Smooth muscle cell (in vitro differentiated cells): ENCODE measurements at regions not wholly inside any gene's neighbourhood (a gene's known extent, or its start where the extent isn't known, plus 50 kb on each side); places are given as distances from the start of the nearest gene placed in this dataset.
A peak's percentile ranks its signal among the peaks of the same experiment; 100 is the strongest.

Source experiments
- DNase-seq: peaks from one replicate; lab custom pipeline; 2025; ENCODE audit not compliant: unreplicated experiment; lab: John Stamatoyannopoulos, UW
- H2AFZ ChIP-seq: fragments of 200-600 bp; sonication (generic); 2 replicates; pipeline ENCODE4 v1.6.0; 2016; ENCODE audit warnings: antibody characterized with exemption, low read depth, mild to moderate bottlenecking
- H3F3A ChIP-seq: fragments of 200-600 bp; sonication (generic); 2 replicates; pipeline ENCODE4 v1.6.0; 2017; ENCODE audit warnings: antibody characterized with exemption, low read depth
- H3K27ac ChIP-seq: fragments of 200-600 bp; sonication (generic); 2 replicates; pipeline ENCODE4 v1.5.1; 2016; ENCODE audit warnings: low read depth, mild to moderate bottlenecking
- H3K27me3 ChIP-seq: fragments of 200-600 bp; sonication (generic); 2 replicates; pipeline ENCODE4 v1.6.1; 2016; ENCODE audit warnings: low read depth, mild to moderate bottlenecking
- H3K36me3 ChIP-seq: fragments of 200-600 bp; sonication (generic); 2 replicates; pipeline ENCODE4 v1.5.1; 2016; ENCODE audit warnings: low read depth
- H3K4me1 ChIP-seq: fragments of 200-600 bp; sonication (generic); 2 replicates; pipeline ENCODE4 v1.5.1; 2016; ENCODE audit warnings: low read depth
- H3K4me2 ChIP-seq: fragments of 200-600 bp; sonication (generic); 2 replicates; pipeline ENCODE4 v1.6.0; 2016; ENCODE audit warnings: mild to moderate bottlenecking
- H3K4me3 ChIP-seq: fragments of 200-600 bp; sonication (generic); 2 replicates; pipeline ENCODE4 v1.5.1; 2016; ENCODE audit warnings: mild to moderate bottlenecking
- H3K79me2 ChIP-seq: fragments of 200-600 bp; sonication (generic); 2 replicates; pipeline ENCODE4 v1.6.0; 2016; ENCODE audit warnings: low read depth, mild to moderate bottlenecking
- H3K9ac ChIP-seq: fragments of 200-600 bp; sonication (generic); 2 replicates; pipeline ENCODE4 v1.6.0; 2016; ENCODE audit warnings: low read depth
- H3K9me3 ChIP-seq: fragments of 200-600 bp; sonication (generic); replicated peaks from 2 replicates; pipeline ENCODE4 v1.5.1; 2016; ENCODE audit warnings: low read depth
- H4K20me1 ChIP-seq: fragments of 200-600 bp; sonication (generic); 2 replicates; pipeline ENCODE4 v1.6.0; 2016; ENCODE audit warnings: low read depth
- CTCF ChIP-seq: fragments of 200-600 bp; sonication (generic); IDR thresholded peaks from 2 replicates; pipeline ENCODE4 v1.5.1; 2017; ENCODE audit warnings: borderline replicate concordance, mild to moderate bottlenecking, antibody characterized with exemption; ENCODE audit not compliant: insufficient read depth, poor library complexity, severe bottlenecking
- WGBS: methylation state at CpG from one replicate; pipeline ENCODE4 v1.1.7; 2016; ENCODE audit warnings: low lambda C conversion rate; 5-methylcytosine and 5-hydroxymethylcytosine counted together

DNA sequence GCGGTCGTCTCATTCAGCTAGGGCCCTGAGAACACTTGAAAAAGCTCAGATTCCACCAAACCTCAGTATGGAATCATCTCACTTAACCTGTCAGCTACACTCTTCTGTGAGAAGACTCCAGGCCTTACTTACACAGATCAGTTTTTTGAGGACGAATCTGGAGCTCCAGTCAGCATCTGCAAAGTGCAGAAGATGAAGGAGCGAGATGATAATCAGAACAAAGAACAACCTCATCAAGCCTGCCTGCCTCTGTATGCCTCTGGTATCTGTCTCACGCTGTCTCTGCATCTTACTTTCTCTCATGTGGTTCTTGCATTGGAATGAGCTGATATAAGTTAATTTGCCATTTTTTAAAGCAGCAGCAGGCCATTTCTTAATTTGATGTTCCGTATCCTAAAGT lies 444.1 kb upstream of the LRATD1 start:
- H3K27me3 ChIP-seq = no peaks in the 10 kb centered on the region
- H3F3A ChIP-seq = no peaks in the 10 kb centered on the region
- no peaks in the 10 kb centered on the region for H3K9me3 ChIP-seq
- H3K4me3 ChIP-seq = no peak overlapping the region
- TF ChIP-seq CTCF = no peak
- no peaks in the 10 kb centered on the region for H4K20me1 ChIP-seq
- DNase-seq = no peak
- H3K9ac ChIP-seq = no peak overlapping the region
- no peak overlapping the region for H3K27ac ChIP-seq
- H3K4me2 ChIP-seq = no peak overlapping the region
- WGBS = 83% methylated on average over 6 of the region's 6 CpGs
- no peaks in the 10 kb centered on the region for H3K4me1 ChIP-seq
- H2AFZ ChIP-seq = no peak overlapping the region
- H3K36me3 ChIP-seq = no peaks in the 10 kb centered on the region
- H3K79me2 ChIP-seq = no peaks in the 10 kb centered on the region

GRCh38 chr2:14189929-14190328 lies 442.6 kb upstream of the LRATD1 start:
- Histone ChIP-seq H3K9me3 (no peaks in the 10 kb centered on the region), H3K4me1 (no peaks in the 10 kb centered on the region), H3K9ac (no peak overlapping the region), H3F3A (no peaks in the 10 kb centered on the region), H2AFZ (peak overlapping the region; percentile 7), H3K4me3 (no peak overlapping the region), H3K27ac (no peak overlapping the region), H3K36me3 (no peaks in the 10 kb centered on the region), H3K27me3 (no peaks in the 10 kb centered on the region), H3K4me2 (peak overlapping the region; percentile 1), H4K20me1 (no peaks in the 10 kb centered on the region), H3K79me2 (no peaks in the 10 kb centered on the region)
- DNase-seq = no peak
- no peak for TF ChIP-seq CTCF
- 51% methylated on average over 2 of the region's 2 CpGs for WGBS

GRCh38 chr2:14194233-14194632 lies 438.3 kb upstream of the LRATD1 start:
- Histone ChIP-seq H3K79me2 (no peaks in the 10 kb centered on the region), H2AFZ (no peak overlapping the region), H3K9ac (no peak overlapping the region), H3K27me3 (no peaks in the 10 kb centered on the region), H3K27ac (no peak overlapping the region), H3K4me3 (no peak overlapping the region), H4K20me1 (no peaks in the 10 kb centered on the region), H3K9me3 (no peaks in the 10 kb centered on the region), H3K4me1 (no peaks in the 10 kb centered on the region), H3K4me2 (no peak overlapping the region), H3F3A (no peaks in the 10 kb centered on the region), H3K36me3 (no peaks in the 10 kb centered on the region)
- no peak for TF ChIP-seq CTCF
- WGBS = 100% methylated on average over 1 of the region's 1 CpG
- DNase-seq = no peak

DNA sequence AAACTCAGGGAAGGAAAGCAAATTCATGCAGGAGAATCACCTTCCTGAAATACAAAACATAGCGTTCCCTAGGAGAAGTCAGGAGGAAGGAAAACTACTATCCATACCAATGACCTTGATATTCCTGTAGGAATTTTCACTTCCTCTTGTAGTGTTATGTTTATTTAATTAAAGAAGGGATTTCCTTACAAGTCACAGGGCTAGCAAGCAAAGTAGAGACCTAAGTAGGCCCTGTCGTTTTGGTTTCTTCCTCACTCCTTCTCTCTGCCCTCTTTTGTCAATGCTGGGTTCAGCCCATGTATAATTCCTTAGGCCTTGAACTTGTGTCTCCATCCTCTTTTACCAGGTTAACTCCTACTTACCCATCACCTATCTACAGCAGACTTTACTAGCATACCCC lies 435.2 kb upstream of the LRATD1 start:
- H3K27ac ChIP-seq = no peak overlapping the region
- H3K4me1 ChIP-seq = no peaks in the 10 kb centered on the region
- WGBS = 64% methylated on average over 2 of the region's 2 CpGs
- no peak overlapping the region for H3K4me3 ChIP-seq
- no peak overlapping the region for H3K4me2 ChIP-seq
- no peak for DNase-seq
- H4K20me1 ChIP-seq = no peaks in the 10 kb centered on the region
- H3K79me2 ChIP-seq = no peaks in the 10 kb centered on the region
- no peaks in the 10 kb centered on the region for H3K27me3 ChIP-seq
- H3K9ac ChIP-seq = no peak overlapping the region
- no peaks in the 10 kb centered on the region for H3K36me3 ChIP-seq
- no peaks in the 10 kb centered on the region for H3F3A ChIP-seq
- no peak overlapping the region for H2AFZ ChIP-seq
- no peaks in the 10 kb centered on the region for H3K9me3 ChIP-seq
- no peak for TF ChIP-seq CTCF
